H1 (cell line): ENCODE measurements at regions not wholly inside any gene's neighbourhood (a gene's known extent, or its start where the extent isn't known, plus 50 kb on each side); places are given as distances from the start of the nearest gene placed in this dataset.

Experiments
- BACH1 ChIP-seq: IDR thresholded peaks from 2 replicates; pipeline ENCODE4 v1.6.1; 2012; ENCODE audit warnings: low read length, improper control_type of control experiment
- EZH2 ChIP-seq: fragments of 200-600 bp; sonication (generic); IDR thresholded peaks from 2 replicates; pipeline ENCODE4 v1.7.1; 2012; ENCODE audit warnings: low read depth, mild to moderate bottlenecking, moderate library complexity, low read length, inconsistent platforms; ENCODE audit not compliant: severe bottlenecking
- POLR2A ChIP-seq, 2 experiments: IDR thresholded peaks; 1 replicate in 1 of 2; 2 replicates in 1 of 2; pipeline ENCODE4 v1.6.1; 2011; ENCODE audit warnings: low read depth in 2 of 2, low read length in 2 of 2, mild to moderate bottlenecking in 2 of 2; ENCODE audit errors: control extremely low read depth in 1 of 2
- POU5F1 ChIP-seq: IDR thresholded peaks from 2 replicates; pipeline ENCODE4 v1.6.1; 2011; ENCODE audit warnings: low read depth, mild to moderate bottlenecking, low read length, moderate library complexity
- SP1 ChIP-seq: IDR thresholded peaks from 2 replicates; pipeline ENCODE4 v1.6.1; 2011; ENCODE audit warnings: low read depth, low read length
- SRF ChIP-seq: IDR thresholded peaks from 2 replicates; pipeline ENCODE4 v1.6.1; 2011; ENCODE audit warnings: mild to moderate bottlenecking, low read depth, low read length, moderate library complexity
- SUZ12 ChIP-seq: fragments of 200-600 bp; sonication (generic); IDR thresholded peaks from 2 replicates; pipeline ENCODE4 v1.6.1; 2012; ENCODE audit warnings: mild to moderate bottlenecking, inconsistent platforms, low read length, moderate library complexity, mixed read lengths
- TBP ChIP-seq: IDR thresholded peaks from 2 replicates; pipeline ENCODE4 v1.6.1; 2011; ENCODE audit warnings: low read depth, low read length, improper control_type of control experiment
- TF ChIP-seq, protein P1 (sequence below): IDR thresholded peaks from 2 replicates; pipeline ENCODE4 v1.6.1; 2012; ENCODE audit warnings: inconsistent platforms

DNA sequence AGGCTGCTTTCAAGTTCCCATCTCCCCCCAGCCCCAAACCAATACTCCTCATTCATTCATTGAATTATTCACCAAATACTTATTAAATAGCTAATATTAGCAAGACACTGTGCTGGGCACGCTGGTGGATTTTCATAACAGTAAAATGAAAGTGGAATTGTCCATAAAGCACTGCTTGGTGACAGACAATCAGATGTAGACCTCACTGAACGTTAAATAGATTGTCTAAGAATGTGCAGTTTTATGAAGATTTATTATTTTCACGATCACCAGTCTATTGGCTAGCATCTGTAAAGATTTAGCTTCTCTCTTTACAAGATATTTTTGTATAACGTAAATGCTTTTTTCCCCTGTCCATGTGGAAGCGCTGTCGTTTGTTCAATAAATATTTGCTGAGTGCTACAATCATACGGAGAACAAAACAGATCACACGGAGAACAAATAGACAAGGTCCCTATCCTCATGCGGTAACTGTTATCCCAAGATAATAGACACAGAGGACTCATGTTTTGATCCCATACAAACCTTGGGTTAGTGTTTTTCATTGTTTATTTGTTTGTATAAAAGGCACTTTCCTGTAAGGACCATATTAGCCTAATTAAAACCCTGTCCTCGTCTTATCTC lies 397.6 kb downstream of the BCAT1 start (continued):
- no peak for TF ChIP-seq EZH2
- TF ChIP-seq, protein P1, sequence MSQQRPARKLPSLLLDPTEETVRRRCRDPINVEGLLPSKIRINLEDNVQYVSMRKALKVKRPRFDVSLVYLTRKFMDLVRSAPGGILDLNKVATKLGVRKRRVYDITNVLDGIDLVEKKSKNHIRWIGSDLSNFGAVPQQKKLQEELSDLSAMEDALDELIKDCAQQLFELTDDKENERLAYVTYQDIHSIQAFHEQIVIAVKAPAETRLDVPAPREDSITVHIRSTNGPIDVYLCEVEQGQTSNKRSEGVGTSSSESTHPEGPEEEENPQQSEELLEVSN = no peak
- TF ChIP-seq SRF = no peak
- no peak for TF ChIP-seq POU5F1
- TF ChIP-seq SUZ12 = no peak
- TF ChIP-seq BACH1 = no peak
- no peak for TF ChIP-seq POLR2A (IDR thresholded peaks at IDR 0.05; ENCODE audit: control extremely low read depth in 1 of 2, low read depth in 2 of 2, low read length in 2 of 2)
- TF ChIP-seq TBP = no peak
- TF ChIP-seq SP1 = no peak
